PFSK-1 (cell line): ENCODE measurements at regions not wholly inside any gene's neighbourhood (a gene's known extent, or its start where the extent isn't known, plus 50 kb on each side); places are given as distances from the start of the nearest gene placed in this dataset.

ENCODE experiments used
- POLR2AphosphoS5 ChIP-seq: IDR thresholded peaks from 2 replicates; pipeline ENCODE4 v1.6.1; 2012; ENCODE audit warnings: low read depth, mild to moderate bottlenecking, control low read depth, low read length, moderate library complexity
- SIN3A ChIP-seq: IDR thresholded peaks from 2 replicates; pipeline ENCODE4 v1.6.1; 2012; ENCODE audit warnings: mild to moderate bottlenecking, low read length, moderate library complexity, borderline replicate concordance; ENCODE audit not compliant: insufficient read depth

DNA sequence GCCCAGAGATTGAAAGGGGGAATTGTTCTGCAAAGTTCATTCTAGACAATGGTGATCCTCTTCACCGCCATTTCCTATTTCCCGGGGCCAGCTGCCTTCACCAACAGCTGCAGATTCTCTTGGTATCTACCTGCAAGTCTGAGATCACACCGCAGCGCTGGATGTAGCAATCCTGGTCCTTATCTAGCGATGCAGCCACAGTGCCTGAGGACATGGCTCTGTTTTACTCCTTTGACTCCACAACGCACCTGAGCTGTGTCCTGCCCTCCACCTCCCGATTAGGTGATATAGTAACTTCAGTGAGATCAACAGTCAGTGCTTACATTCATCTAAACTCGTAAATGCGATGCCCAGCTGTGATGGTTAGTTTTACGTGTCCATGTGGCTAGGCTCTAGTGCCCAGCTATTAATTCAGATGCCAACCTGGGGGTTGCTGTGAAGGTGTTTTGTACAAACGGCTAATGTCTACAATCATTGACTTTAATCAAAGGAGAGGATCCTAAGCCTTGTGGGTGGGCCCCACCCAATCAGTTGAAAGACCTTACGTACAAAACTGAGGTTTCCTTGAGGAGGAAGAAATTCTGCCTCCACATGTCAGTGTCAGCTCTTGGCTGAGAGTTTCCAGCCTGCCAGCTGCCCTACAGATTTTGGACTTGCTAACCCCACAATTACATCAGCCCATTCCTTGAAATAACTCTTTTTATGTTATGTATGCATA is 189.8 kb downstream of the SH3BP4 start:
- TF ChIP-seq SIN3A, result no peak
- no peak for TF ChIP-seq POLR2AphosphoS5
